ENCODE measurements at regions not wholly inside any gene's neighbourhood (a gene's known extent, or its start where the extent isn't known, plus 50 kb on each side); places are given as distances from the start of the nearest gene placed in this dataset.

DNA sequence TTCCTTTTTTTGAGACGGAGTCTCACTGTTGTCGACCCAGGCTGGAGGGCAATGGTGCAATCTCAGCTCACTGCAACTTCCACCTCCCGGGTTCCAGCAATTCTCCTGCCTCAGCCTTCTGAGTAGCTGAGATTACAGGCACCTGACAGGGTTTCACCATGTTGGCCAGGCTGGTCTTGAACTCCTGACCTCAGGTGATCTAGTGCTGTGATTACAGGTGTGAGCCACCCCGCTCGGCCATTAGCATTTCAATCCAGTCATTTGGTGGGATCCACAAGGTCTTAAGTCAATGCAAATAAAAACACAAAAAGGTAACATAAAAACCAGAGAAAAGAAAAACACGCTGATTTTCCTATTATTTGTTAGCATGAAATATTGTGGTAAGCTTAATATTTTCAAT is 1227.2 kb upstream of the TENM4 start:
- Histone ChIP-seq H3K4ac (ENCODE audit: low read depth, low read length) (no peak overlapping the region), H3K56ac (ENCODE audit: extremely low read depth, insufficient read depth, low read length) (no peak overlapping the region), H2AK5ac (ENCODE audit: low read depth, low read length) (no peak overlapping the region), H2AK9ac (replicated peaks; ENCODE audit: low read depth, low read length, poor library complexity) (no peak overlapping the region), H3K18ac (ENCODE audit: low read depth, low read length) (no peak overlapping the region), H3K9ac (ENCODE audit: low read depth, low read length) (no peak overlapping the region), H3K27ac (ENCODE audit: insufficient read depth, low read length) (no peak overlapping the region), H3K36me3 (ENCODE audit: control insufficient read depth, insufficient read depth, low read length) (no peaks in the 10 kb centered on the region), H4K91ac (ENCODE audit: insufficient read depth, low read depth, low read length) (no peak overlapping the region), H4K20me1 (ENCODE audit: insufficient read depth, low read length) (no peaks in the 10 kb centered on the region), H2BK5ac (ENCODE audit: low read depth, low read length, poor library complexity, severe bottlenecking) (no peak overlapping the region), H4K5ac (ENCODE audit: low read depth, low read length) (no peak overlapping the region), H3K4me2 (ENCODE audit: low read depth, low read length) (no peak overlapping the region), H3K14ac (replicated peaks; ENCODE audit: low read depth, low read length) (no peak overlapping the region), H3K23ac (ENCODE audit: low read depth, low read length) (no peak overlapping the region), H2BK20ac (ENCODE audit: low read depth, low read length) (no peak overlapping the region), H3K27me3 (ENCODE audit: control insufficient read depth, insufficient read depth, low read length) (no peaks in the 10 kb centered on the region), H3K79me1 (ENCODE audit: low read depth in 1 of 2, low read length in 2 of 2) (no peaks in the 10 kb centered on the region), H2BK15ac (ENCODE audit: low read depth, low read length) (no peak overlapping the region), H2AFZ (replicated peaks; ENCODE audit: low read length, poor library complexity) (no peak overlapping the region), H4K8ac (ENCODE audit: low read depth in 2 of 2, low read length in 2 of 2) (no peak overlapping the region), H3K9me3 (ENCODE audit: control insufficient read depth, insufficient read depth, low read length) (no peaks in the 10 kb centered on the region), H3K9me1 (ENCODE audit: insufficient read depth, low read length) (no peaks in the 10 kb centered on the region), H3K4me3 (ENCODE audit: insufficient read depth, low read depth, low read length) (no peak overlapping the region), H2BK120ac (ENCODE audit: low read depth, low read length) (no peak overlapping the region), H3K4me1 (ENCODE audit: control insufficient read depth, insufficient read depth, low read length) (no peaks in the 10 kb centered on the region)
- in situ Hi-C loops (cut with MboI; ENCODE audit: low sequenced_read_pairs) (no loop called here), dilution Hi-C loops (cut with HindIII; ENCODE audit: low sequenced_read_pairs, unreplicated experiment) (no loop called here), intact Hi-C loops (cut with micrococcal nuclease) (no loop called here)
- POLR2A ChIA-PET (ENCODE audit: unreplicated experiment) = no interaction called here
- no TSS peak for BruUV-seq (replicated peaks)
- DNase-seq = no peak
- CTCF ChIA-PET = no interaction called here
- TF ChIP-seq NFE2L2 (IDR thresholded peaks at IDR 0.05; ENCODE audit: low read depth, low read length) (no peak), RFX5 (IDR thresholded peaks at IDR 0.05; ENCODE audit: low read depth, low read length) (no peak), MAFK (IDR thresholded peaks at IDR 0.05; ENCODE audit: low read depth, low read length) (no peak), BHLHE40 (IDR thresholded peaks at IDR 0.05; ENCODE audit: low read depth, low read length) (no peak), POLR2A (IDR thresholded peaks at IDR 0.05; ENCODE audit: low read depth, low read length) (no peak), FOS (IDR thresholded peaks at IDR 0.05; ENCODE audit: low read depth, low read length) (no peak), CEBPB (IDR thresholded peaks at IDR 0.05; ENCODE audit: low read depth, low read length) (no peak), RCOR1 (IDR thresholded peaks at IDR 0.05; ENCODE audit: insufficient replicate concordance, low read length) (no peak), MAZ (IDR thresholded peaks at IDR 0.05; ENCODE audit: borderline replicate concordance, low read depth, low read length) (no peak), MXI1 (IDR thresholded peaks at IDR 0.05; ENCODE audit: borderline replicate concordance, low read depth, low read length) (no peak), SMC3 (IDR thresholded peaks at IDR 0.05; ENCODE audit: low read depth, low read length) (no peak), CHD1 (IDR thresholded peaks at IDR 0.05; ENCODE audit: low read depth, low read length) (no peak)
- TF ChIP-seq, protein P1, sequence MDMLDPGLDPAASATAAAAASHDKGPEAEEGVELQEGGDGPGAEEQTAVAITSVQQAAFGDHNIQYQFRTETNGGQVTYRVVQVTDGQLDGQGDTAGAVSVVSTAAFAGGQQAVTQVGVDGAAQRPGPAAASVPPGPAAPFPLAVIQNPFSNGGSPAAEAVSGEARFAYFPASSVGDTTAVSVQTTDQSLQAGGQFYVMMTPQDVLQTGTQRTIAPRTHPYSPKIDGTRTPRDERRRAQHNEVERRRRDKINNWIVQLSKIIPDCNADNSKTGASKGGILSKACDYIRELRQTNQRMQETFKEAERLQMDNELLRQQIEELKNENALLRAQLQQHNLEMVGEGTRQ (IDR thresholded peaks at IDR 0.05; ENCODE audit: low read depth, low read length) = no peak
- TF ChIP-seq, protein P2, sequence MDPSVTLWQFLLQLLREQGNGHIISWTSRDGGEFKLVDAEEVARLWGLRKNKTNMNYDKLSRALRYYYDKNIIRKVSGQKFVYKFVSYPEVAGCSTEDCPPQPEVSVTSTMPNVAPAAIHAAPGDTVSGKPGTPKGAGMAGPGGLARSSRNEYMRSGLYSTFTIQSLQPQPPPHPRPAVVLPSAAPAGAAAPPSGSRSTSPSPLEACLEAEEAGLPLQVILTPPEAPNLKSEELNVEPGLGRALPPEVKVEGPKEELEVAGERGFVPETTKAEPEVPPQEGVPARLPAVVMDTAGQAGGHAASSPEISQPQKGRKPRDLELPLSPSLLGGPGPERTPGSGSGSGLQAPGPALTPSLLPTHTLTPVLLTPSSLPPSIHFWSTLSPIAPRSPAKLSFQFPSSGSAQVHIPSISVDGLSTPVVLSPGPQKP (IDR thresholded peaks at IDR 0.05; ENCODE audit: borderline replicate concordance, low read depth, low read length) = no peak
- ATAC-seq (ENCODE audit: low read depth) = no peak
- WGBS, 2 experiments (ENCODE audit: extremely low coverage in 2 of 2, insufficient read length in 1 of 2) = no CpG with 5 or more reads among the region's 6 CpGs
